HG03565 (cell line): ENCODE measurements at regions not wholly inside any gene's neighbourhood (a gene's known extent, or its start where the extent isn't known, plus 50 kb on each side); places are given as distances from the start of the nearest gene placed in this dataset.

Experiments used
- ATAC-seq: cut with Tn5 transposase; IDR thresholded peaks from one replicate; pipeline ENCODE4 v1.9.1; 2021; ENCODE audit warnings: mild to moderate bottlenecking, moderate library complexity; ENCODE audit not compliant: unreplicated experiment

DNA sequence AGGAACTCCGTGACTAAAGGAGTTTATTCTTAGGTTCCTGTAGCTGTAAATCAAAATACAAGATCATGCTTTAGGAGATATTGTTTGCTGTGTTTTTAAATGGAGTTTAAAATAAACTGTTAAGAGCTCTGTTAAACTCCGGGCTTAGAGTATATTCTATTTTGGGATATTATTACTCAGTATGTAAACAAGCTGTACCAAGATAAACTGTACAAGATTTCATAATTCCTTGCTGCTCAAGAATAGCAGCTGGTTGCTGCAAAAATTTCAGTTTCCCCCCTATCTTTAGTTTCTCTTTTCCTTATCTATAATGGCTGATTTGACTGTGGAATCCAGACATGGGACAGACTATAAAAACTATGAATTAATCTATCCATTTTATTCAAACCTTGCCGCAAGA lies 215.7 kb downstream of the HTR7 start:
- ATAC-seq: no peak

DNA sequence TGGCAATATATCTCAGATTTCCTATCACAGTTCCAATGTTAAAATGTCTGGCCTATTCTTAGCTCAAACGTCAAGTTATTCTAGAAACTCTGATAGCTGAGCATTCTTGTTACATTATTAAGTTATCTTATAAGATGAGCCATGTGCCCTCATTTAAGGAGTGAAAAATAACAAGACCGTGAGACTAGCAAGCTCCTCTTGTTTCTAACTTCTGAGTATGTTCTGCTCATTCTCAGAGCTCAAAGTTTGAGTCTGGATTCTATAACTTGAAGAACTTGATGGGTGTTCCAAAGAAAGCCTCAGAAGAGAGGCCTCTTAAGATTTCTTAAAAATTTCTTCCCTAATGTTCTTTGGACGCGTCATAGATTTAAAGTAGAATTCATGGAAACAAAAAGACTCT lies 215.2 kb downstream of the HTR7 start:
- ATAC-seq: no peak

DNA sequence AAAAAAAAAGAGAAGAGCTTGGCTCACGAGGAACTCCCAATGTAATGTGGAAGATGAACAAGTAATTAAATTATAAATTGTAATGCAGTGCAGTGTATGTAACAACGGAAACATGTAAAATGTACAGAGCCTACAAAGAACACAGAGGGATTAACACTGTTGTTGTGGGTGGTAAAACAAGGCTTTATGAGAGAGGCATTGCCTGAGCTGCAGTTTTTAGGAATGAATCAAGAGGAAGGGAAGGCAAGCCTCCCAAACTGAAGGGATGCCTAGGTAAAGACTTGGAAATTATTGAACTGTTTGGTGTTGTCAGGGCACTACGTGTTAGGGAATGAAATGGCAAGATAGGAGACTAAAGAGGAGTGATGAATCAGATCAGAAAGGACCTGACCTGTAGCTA lies 213.7 kb downstream of the HTR7 start:
- ATAC-seq: no peak

DNA sequence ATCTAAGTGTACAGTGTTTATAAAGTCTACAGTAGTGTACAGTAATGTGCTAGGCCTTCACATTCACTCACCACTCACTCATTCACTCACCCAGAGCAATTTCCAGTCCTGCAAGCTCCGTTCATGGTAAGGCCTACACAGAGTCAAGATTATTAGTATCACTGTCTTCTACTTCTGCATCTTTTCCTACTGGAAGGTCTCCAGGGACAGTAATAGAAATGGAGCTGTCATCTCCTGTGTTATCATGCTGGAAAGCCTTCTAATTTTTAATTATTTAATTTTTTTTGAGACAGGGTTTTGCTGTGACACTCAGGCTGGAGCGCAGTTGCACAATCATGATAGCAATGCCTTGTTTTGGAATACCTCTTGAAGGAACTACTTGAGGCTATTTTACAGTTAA lies 207.0 kb downstream of the HTR7 start:
- no peak for ATAC-seq

DNA sequence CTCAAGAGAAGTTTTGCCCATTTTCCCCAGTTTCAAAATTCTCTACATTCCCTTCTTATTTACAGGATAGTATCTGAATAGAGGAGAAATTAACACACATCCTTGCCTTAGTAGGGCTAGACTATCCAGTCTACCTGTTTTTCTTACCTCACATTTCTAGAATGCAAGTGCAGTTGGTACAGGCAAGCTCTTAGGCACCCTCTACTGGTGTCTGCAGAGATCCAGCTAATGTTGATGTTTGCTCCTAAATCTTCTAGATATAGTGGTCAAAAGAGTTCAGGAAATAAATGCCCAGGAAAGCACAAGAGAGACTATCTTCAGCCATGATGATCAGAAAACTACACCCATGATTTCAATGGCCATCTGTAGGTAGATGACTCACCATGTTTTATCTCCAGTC lies 205.3 kb downstream of the HTR7 start:
- no peak for ATAC-seq

DNA sequence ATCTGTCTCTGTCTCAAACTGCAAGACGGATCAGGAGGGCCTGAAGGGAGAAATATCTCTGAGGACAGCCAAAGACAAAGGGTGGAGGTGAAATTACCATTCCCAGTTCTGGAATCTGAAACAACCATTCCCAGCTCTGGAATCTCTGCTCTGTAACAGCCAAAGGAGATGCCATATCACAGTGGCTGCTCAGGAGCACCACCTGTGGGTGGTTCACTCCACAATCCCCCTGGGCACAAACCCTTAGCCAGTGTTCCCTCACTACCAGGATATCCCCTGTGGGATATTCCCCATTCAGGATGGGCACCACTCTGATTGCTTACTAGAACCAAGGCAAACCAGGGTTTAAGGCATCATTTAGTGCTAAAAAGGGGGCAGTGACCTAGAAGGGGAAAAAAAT lies 199.0 kb downstream of the HTR7 start:
- ATAC-seq: no peak

DNA sequence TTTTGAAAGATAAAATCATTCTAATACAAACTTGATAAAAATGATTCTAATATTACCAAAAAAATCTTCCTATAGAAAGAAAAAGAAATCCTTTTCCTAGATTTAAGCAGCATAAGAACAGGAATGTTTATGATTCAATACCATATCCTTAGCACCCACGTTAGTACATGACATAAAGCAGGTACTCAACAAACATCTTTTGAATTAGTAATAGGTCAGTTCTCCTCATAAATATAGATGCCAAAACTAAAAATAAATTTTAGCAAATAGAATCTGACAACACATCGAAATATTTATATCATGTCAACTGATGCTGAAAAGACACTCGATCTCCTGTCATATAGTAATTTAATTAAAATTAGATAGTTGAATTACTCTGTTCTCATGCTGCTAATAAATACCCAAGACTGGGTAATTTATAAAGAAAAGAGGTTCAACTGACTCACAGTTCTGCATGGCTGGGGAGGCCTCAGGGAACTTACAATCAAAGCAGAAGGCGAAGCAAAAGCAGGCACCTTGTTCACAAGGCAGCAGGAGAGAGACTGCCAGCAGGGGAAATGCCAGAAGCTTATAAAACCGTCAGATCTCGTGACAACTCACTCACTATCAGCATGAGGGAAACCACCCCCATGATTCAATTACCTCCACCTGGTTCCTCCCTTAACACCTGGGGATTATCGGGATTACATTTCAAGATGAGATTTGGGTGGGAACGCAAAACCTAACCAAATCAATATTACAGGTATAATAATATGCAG lies 191.8 kb downstream of the HTR7 start:
- ATAC-seq: no peak

DNA sequence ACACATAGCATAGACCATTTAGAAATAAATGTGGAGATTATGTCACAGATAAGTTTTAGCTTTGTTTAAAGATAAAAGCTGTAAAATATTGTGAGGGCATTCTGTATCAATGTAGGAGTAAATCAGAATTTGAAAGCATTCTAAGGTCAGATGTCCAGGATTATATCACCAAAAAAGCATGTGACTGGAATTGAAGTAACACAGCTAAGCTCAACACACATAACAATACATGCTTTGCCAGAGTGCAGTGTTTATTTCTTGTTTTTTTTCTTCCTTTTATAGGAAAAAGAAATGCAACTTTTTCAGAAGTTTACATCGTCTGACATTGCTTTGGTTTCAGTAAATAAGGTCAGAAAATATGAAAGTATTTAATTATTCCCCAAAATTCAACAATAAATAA lies 183.4 kb downstream of the HTR7 start:
- ATAC-seq: no peak

DNA sequence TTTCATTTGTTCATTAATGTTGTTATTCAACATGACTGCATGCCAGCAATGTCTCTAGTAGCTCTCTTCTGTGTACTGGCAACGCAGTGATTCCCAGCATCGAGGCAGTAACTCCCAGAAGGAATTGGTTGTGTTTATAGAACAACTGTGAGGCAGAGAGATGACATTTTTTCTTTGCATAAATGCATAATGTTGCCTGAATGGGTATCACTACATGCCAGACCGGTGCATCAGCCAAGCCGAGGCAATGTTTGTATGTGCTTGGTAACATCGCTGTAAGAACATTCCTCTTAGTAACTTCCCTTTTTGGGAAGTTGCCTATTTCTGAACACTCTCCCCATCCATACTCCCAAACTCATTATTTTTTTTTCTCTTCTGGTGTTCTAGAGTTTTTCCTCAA lies 182.9 kb downstream of the HTR7 start:
- ATAC-seq: no peak

DNA sequence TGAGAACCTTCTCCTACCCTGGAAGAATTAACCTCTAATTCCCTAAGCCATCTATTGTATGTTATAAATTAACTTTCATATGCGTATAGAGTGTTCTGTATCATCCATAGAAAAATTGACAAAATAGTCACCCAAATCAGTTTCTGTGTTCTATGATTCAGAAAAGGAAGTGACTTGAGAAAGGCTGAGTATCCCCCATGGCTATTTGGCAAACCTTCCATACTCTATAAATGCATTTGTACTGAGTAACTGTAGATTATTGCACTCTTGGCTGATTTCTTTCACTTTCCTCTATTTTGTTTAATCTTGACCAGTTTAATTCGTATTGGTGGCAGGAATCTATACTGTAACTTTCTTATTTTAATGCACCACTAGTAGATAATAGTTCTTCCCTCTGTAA lies 182.2 kb downstream of the HTR7 start:
- ATAC-seq: no peak
